ENCODE measurements at regions not wholly inside any gene's neighbourhood (a gene's known extent, or its start where the extent isn't known, plus 50 kb on each side); places are given as distances from the start of the nearest gene placed in this dataset.

- TF ChIP-seq, protein P1, sequence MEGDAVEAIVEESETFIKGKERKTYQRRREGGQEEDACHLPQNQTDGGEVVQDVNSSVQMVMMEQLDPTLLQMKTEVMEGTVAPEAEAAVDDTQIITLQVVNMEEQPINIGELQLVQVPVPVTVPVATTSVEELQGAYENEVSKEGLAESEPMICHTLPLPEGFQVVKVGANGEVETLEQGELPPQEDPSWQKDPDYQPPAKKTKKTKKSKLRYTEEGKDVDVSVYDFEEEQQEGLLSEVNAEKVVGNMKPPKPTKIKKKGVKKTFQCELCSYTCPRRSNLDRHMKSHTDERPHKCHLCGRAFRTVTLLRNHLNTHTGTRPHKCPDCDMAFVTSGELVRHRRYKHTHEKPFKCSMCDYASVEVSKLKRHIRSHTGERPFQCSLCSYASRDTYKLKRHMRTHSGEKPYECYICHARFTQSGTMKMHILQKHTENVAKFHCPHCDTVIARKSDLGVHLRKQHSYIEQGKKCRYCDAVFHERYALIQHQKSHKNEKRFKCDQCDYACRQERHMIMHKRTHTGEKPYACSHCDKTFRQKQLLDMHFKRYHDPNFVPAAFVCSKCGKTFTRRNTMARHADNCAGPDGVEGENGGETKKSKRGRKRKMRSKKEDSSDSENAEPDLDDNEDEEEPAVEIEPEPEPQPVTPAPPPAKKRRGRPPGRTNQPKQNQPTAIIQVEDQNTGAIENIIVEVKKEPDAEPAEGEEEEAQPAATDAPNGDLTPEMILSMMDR (IDR thresholded peaks at IDR 0.05; ENCODE audit: poor library complexity, severe bottlenecking): no peak
- no peak for TF ChIP-seq POLR2AphosphoS5 (IDR thresholded peaks at IDR 0.05)
These were observed 2389.5 kb downstream of the MAT2B start (continued) for GRCh38 chr5:165894916-165895315.

- Histone ChIP-seq H4K20me1 (ENCODE audit: insufficient read depth) (no peaks in the 10 kb centered on the region), H3K9me2 (ENCODE audit: insufficient read depth, low read length) (no peaks in the 10 kb centered on the region), H3K27ac (ENCODE audit: low read length) (no peak overlapping the region), H3K9me3 (ENCODE audit: low read length) (peaks cover under 1% of the 10 kb centered on the region), H2AFZ (ENCODE audit: low read depth, low read length) (no peak overlapping the region), H3K27me3 (ENCODE audit: insufficient read depth, low read depth, low read length) (no peaks in the 10 kb centered on the region), H3K36me3 (ENCODE audit: insufficient read depth, low read length) (no peaks in the 10 kb centered on the region), H3K4me2 (ENCODE audit: low read length) (no peak overlapping the region), H3F3A (ENCODE audit: insufficient read depth, low read length, poor library complexity, severe bottlenecking) (no peaks in the 10 kb centered on the region), H3K79me2 (replicated peaks; ENCODE audit: insufficient read depth, low read length) (no peaks in the 10 kb centered on the region), H3K4me3 (ENCODE audit: low read length) (no peak overlapping the region), H3K9ac (ENCODE audit: low read length) (no peak overlapping the region)
- no peak for TF ChIP-seq MXI1 (conservative IDR thresholded peaks at IDR 0.05; ENCODE audit: poor library complexity, severe bottlenecking)
- TF ChIP-seq REST (IDR thresholded peaks at IDR 0.05; ENCODE audit: borderline replicate concordance): no peak
- no peak for TF ChIP-seq TAF1 (IDR thresholded peaks at IDR 0.05; ENCODE audit: low read depth)
- TF ChIP-seq, protein P1 (IDR thresholded peaks at IDR 0.05; ENCODE audit: poor library complexity, severe bottlenecking): no peak
These were observed 2387.6 kb upstream of the WWC1 start for GRCh38 chr5:165903835-165904234.

DNA sequence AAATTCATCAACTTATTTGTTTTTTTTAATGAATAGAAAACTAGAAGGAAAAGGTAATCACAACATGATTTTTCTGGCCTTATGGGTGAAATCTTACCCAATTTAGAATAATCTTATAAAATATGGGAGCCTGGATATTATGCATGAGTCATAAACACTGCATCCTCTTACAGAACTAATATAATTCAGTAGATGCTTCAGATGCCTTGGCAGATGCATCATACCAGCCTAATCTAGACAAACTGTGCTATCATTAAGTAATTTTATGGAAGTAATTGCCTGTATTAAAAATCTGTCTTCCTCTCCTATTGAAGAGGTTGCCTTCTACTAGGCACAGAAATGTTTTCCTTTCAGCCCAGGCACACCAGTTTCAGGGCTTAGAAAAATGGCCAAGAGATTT, 2384.6 kb upstream of the WWC1 start:
- Histone ChIP-seq H2AFZ (ENCODE audit: low read depth, low read length) (no peak overlapping the region), H3K27me3 (ENCODE audit: insufficient read depth, low read depth, low read length) (no peaks in the 10 kb centered on the region), H3K9ac (ENCODE audit: low read length) (no peak overlapping the region), H3K27ac (ENCODE audit: low read length) (no peak overlapping the region), H3K4me3 (ENCODE audit: low read length) (no peak overlapping the region), H3K79me2 (replicated peaks; ENCODE audit: insufficient read depth, low read length) (no peaks in the 10 kb centered on the region), H4K20me1 (ENCODE audit: insufficient read depth) (no peaks in the 10 kb centered on the region), H3F3A (ENCODE audit: insufficient read depth, low read length, poor library complexity, severe bottlenecking) (no peaks in the 10 kb centered on the region), H3K9me2 (ENCODE audit: insufficient read depth, low read length) (no peaks in the 10 kb centered on the region), H3K4me2 (ENCODE audit: low read length) (no peak overlapping the region), H3K36me3 (ENCODE audit: insufficient read depth, low read length) (no peaks in the 10 kb centered on the region), H3K9me3 (ENCODE audit: low read length) (no peaks in the 10 kb centered on the region)
- TF ChIP-seq RAD21 (conservative IDR thresholded peaks at IDR 0.05) (no peak), SMC3 (conservative IDR thresholded peaks at IDR 0.05; ENCODE audit: poor library complexity) (no peak), EP300 (conservative IDR thresholded peaks at IDR 0.05; ENCODE audit: poor library complexity, severe bottlenecking) (no peak), MXI1 (conservative IDR thresholded peaks at IDR 0.05; ENCODE audit: poor library complexity, severe bottlenecking) (no peak), POLR2AphosphoS5 (IDR thresholded peaks at IDR 0.05) (no peak)
